ENCODE measurements at regions not wholly inside any gene's neighbourhood (a gene's known extent, or its start where the extent isn't known, plus 50 kb on each side); places are given as distances from the start of the nearest gene placed in this dataset.

- TF ChIP-seq CTCF (IDR thresholded peaks at IDR 0.05) = no peak
- TF ChIP-seq POLR2A (IDR thresholded peaks at IDR 0.05) = no peak
These were observed 63.0 kb upstream of the ATP5PO start for GRCh38 chr21:33978585-33978984.
